Brain microvascular endothelial cell (primary cell): ENCODE measurements at regions not wholly inside any gene's neighbourhood (a gene's known extent, or its start where the extent isn't known, plus 50 kb on each side); places are given as distances from the start of the nearest gene placed in this dataset.

Source experiments
- DNase-seq: peaks from one replicate; pipeline ENCODE4 v3.0.0-alpha.2; 2020
- H3K27ac ChIP-seq: fragments of 250-450 bp; sonication (Bioruptor Pico); 2 replicates; pipeline ENCODE4 v1.5.1; 2020; ENCODE audit warnings: mild to moderate bottlenecking, moderate library complexity
- H3K27me3 ChIP-seq: fragments of 250-450 bp; sonication (Bioruptor Pico); replicated peaks from 2 replicates; pipeline ENCODE4 v1.5.1; 2020; ENCODE audit warnings: mild to moderate bottlenecking
- H3K36me3 ChIP-seq: fragments of 250-450 bp; sonication (Bioruptor Pico); replicated peaks from 2 replicates; pipeline ENCODE4 v1.5.1; 2020; ENCODE audit warnings: mild to moderate bottlenecking
- H3K4me3 ChIP-seq: 2 replicates; pipeline ENCODE4 v1.5.1; 2011; ENCODE audit warnings: low read depth, mild to moderate bottlenecking, control low read depth, low read length, moderate library complexity
- in situ Hi-C: cut with HindIII; loops from 2 replicates; pipeline ENCODE4 v1.10.0; 2017; ENCODE audit warnings: low sequenced_read_pairs, low pct_ligation_motif_present
- TF ChIP-seq, protein P1 (sequence below): IDR thresholded peaks from 2 replicates; pipeline ENCODE4 v1.5.1; 2011; ENCODE audit warnings: low read depth, mild to moderate bottlenecking, moderate library complexity, low read length, control low read depth, inconsistent platforms; ENCODE audit errors: missing control alignments

DNA sequence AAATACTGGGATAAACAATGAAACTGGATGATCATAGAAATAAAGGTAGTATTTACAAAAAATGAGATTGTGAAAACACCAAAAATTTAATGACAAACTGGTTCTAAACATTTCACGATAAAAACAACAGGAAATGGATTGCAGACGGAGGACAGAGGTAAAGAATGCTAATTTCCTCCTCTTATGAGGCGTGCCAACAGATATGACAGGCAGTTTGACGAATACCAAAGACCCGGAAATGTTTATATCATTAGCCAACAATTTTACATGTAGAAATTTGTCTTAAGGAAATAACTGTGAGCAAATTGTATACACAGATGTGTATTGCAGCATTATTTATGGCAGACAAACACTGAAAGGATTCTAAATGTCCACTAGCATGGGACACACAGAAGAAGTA, 162.0 kb upstream of the MGMT start:
- Histone ChIP-seq H3K36me3 (no peaks in the 10 kb centered on the region), H3K27me3 (no peaks in the 10 kb centered on the region), H3K27ac (no peak overlapping the region), H3K4me3 (no peak overlapping the region)
- TF ChIP-seq, protein P1, sequence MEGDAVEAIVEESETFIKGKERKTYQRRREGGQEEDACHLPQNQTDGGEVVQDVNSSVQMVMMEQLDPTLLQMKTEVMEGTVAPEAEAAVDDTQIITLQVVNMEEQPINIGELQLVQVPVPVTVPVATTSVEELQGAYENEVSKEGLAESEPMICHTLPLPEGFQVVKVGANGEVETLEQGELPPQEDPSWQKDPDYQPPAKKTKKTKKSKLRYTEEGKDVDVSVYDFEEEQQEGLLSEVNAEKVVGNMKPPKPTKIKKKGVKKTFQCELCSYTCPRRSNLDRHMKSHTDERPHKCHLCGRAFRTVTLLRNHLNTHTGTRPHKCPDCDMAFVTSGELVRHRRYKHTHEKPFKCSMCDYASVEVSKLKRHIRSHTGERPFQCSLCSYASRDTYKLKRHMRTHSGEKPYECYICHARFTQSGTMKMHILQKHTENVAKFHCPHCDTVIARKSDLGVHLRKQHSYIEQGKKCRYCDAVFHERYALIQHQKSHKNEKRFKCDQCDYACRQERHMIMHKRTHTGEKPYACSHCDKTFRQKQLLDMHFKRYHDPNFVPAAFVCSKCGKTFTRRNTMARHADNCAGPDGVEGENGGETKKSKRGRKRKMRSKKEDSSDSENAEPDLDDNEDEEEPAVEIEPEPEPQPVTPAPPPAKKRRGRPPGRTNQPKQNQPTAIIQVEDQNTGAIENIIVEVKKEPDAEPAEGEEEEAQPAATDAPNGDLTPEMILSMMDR, result no peak
- DNase-seq, result no peak
- in situ Hi-C loops, result no loop called here

DNA sequence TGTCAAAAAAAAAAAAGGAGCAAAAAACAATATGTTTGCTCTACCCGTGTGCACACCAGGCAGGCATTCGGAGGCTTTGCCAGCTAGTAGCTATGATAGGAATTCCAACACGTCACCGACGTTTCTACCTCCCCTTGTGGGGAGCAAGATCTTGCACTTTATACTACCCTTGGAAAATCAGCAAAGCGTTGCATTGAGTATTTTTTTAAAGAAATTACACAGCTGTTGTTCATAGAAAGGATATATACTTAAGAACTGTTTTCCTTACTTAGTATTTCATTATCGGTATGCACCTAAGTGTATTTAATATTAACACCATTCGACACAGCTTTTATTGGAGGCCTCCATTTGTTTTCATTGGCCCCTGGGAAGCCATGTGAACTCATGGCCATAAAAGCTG, 159.9 kb upstream of the MGMT start:
- in situ Hi-C loops, result no loop called here
- no peak overlapping the region for H3K4me3 ChIP-seq
- no peak for DNase-seq
- TF ChIP-seq, protein P1, result no peak
- no peak overlapping the region for H3K27ac ChIP-seq
- no peaks in the 10 kb centered on the region for H3K36me3 ChIP-seq
- H3K27me3 ChIP-seq, result no peaks in the 10 kb centered on the region

DNA sequence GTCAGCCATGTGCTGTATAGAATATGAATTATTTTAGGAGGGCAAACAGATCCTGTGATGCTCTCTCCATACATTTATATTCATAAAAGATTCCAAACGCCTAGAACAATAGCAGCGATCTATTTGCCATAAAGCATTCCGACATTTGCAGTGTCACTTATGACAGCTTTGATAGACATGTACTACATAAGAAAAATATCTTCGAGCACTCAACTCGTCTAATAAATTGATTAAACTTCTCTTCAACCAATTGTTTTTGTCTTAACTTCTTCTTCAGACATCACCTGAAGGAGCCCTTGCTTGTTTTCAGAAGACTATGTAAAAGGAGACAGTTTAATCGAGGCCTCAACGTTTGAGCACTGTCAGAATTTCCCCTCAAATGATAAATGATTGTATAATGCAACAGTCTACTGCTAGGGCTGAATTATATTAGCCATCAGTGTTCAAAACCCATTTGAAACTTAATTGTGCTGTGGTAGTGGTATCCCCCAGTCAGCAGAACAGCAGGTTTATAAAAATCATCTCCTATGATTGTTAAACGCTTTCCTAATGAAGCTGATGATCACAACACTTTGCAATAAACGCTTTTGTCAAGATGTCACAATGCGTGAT, 158.0 kb upstream of the MGMT start:
- DNase-seq, result no peak
- TF ChIP-seq, protein P1, result no peak
- H3K27ac ChIP-seq, result no peak overlapping the region
- H3K4me3 ChIP-seq, result no peak overlapping the region
- H3K36me3 ChIP-seq, result no peaks in the 10 kb centered on the region
- no peaks in the 10 kb centered on the region for H3K27me3 ChIP-seq
- in situ Hi-C loops, result no loop called here

DNA sequence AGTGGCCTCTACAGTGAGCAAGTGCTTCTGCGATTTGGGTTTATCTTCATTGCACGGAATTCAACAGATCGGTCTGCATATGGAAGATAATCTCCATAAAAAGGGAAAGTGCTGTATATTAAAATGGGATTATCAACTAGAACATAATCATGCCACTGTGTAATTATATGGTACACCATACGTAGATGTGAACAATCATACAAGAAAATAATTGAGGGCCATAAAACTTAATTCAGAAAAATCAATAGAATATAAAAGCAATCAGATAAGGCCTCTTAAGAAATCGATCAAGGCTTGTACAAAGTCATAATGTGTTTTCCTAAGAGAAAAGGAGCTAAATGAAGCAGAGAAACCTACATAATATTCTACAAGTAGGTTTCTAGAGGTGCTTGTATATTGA, 157.5 kb upstream of the MGMT start:
- TF ChIP-seq, protein P1, result no peak
- no peak overlapping the region for H3K4me3 ChIP-seq
- H3K27ac ChIP-seq, result no peak overlapping the region
- no peaks in the 10 kb centered on the region for H3K27me3 ChIP-seq
- no peak for DNase-seq
- in situ Hi-C loops, result no loop called here
- no peaks in the 10 kb centered on the region for H3K36me3 ChIP-seq

DNA sequence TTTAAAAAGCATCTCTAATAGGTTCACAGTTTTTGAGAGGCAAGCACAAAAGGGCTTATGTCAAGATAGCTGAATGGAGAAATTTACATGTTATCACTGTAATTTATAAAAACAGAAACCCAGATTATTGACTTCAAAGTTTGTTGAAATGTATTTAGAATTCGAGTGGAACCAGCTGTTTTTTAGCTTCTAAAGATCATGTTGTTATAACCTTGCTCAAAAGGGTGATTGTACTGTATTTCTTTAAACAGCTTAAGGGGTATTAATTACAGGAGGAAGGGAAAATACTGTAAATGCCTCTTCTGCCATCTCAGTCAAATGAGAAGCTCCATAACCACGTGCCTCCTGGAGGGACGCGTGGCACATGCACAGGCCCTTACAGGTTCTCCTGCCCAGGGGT, 156.2 kb upstream of the MGMT start:
- no peak overlapping the region for H3K27ac ChIP-seq
- no peak overlapping the region for H3K4me3 ChIP-seq
- no peaks in the 10 kb centered on the region for H3K27me3 ChIP-seq
- DNase-seq, result no peak
- H3K36me3 ChIP-seq, result no peaks in the 10 kb centered on the region
- in situ Hi-C loops, result no loop called here
- TF ChIP-seq, protein P1, result no peak

DNA sequence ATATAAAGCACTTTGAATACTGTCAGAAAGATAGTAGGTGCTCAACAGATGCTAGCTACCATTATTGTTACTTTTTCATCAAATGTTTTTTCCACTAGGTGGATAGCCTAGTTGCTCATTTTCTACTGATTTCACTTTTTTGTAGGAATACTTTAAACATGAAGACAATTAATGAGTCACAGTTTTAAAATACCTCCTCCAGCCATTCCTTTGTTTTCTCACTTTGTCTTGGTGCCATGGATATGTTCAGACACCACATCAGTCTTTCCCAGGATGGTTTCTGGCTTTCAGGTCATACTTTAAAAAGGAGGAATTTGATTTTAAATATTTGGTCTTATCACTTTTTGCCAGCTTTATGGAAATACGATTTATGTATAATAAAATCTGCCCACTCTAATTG, 147.1 kb upstream of the MGMT start:
- Histone ChIP-seq H3K27ac (no peak overlapping the region), H3K27me3 (no peaks in the 10 kb centered on the region), H3K4me3 (no peak overlapping the region), H3K36me3 (no peaks in the 10 kb centered on the region)
- in situ Hi-C loops, result no loop called here
- TF ChIP-seq, protein P1, result no peak
- no peak for DNase-seq
